ENCODE measurements at regions not wholly inside any gene's neighbourhood (a gene's known extent, or its start where the extent isn't known, plus 50 kb on each side); places are given as distances from the start of the nearest gene placed in this dataset.

- no peaks in the 10 kb centered on the region for H3K4me1 ChIP-seq (ENCODE audit: insufficient read depth, low read length)
- ChIA-PET POLR2A (no interaction called here), CTCF (ENCODE audit: low intra/inter-chr PET ratio, low total read pairs) (no interaction called here)
- H3K36me3 ChIP-seq (replicated peaks in 1 of 2; ENCODE audit: control insufficient read depth in 1 of 2, insufficient read depth in 2 of 2, low read length in 2 of 2), result no peaks in the 10 kb centered on the region
- FAIRE-seq (no peak), DNase-seq (ENCODE audit: low spot score) (no peak), ATAC-seq (no peak)
- no peak for TF ChIP-seq ZNF776 (CRISPR knock-in tag; IDR thresholded peaks at IDR 0.05)
- TF ChIP-seq ZNF878 (CRISPR knock-in tag; IDR thresholded peaks at IDR 0.05), result no peak
- no peak for TF ChIP-seq STAT5B (CRISPR knock-in tag; IDR thresholded peaks at IDR 0.05)
- TF ChIP-seq TEAD3 (CRISPR knock-in tag; optimal IDR thresholded peaks at IDR 0.05; ENCODE audit: borderline replicate concordance), result no peak
- no peak for TF ChIP-seq MLX (CRISPR knock-in tag; IDR thresholded peaks at IDR 0.05)
- no peak for TF ChIP-seq SAP130 (CRISPR knock-in tag; IDR thresholded peaks at IDR 0.05; ENCODE audit: low read depth)
- TF ChIP-seq ZFP41 (CRISPR knock-in tag; IDR thresholded peaks at IDR 0.05; ENCODE audit: borderline replicate concordance), result no peak
- TF ChIP-seq NONO (IDR thresholded peaks at IDR 0.05), result no peak
- no peak for TF ChIP-seq NONO (CRISPR knock-in tag; conservative IDR thresholded peaks at IDR 0.05)
- no peak for TF ChIP-seq ZNF318 (CRISPR knock-in tag; IDR thresholded peaks at IDR 0.05)
- TF ChIP-seq ZBTB8A (CRISPR knock-in tag; IDR thresholded peaks at IDR 0.05; ENCODE audit: borderline replicate concordance, low read depth), result no peak
- TF ChIP-seq ZSCAN30 (CRISPR knock-in tag; IDR thresholded peaks at IDR 0.05), result no peak
- TF ChIP-seq ZNF253 (CRISPR knock-in tag; IDR thresholded peaks at IDR 0.05; ENCODE audit: borderline replicate concordance), result no peak
- H3K27ac ChIP-seq (ENCODE audit: extremely low read length, insufficient read depth, low read length), result no peak overlapping the region
- BruUV-seq (replicated peaks), result no TSS peak
- no peaks in the 10 kb centered on the region for H4K20me1 ChIP-seq (ENCODE audit: insufficient read depth, low read length)
- H3K79me2 ChIP-seq (ENCODE audit: insufficient read depth, low read length), result no peaks in the 10 kb centered on the region
- H3K4me3 ChIP-seq (replicated peaks in 1 of 3; ENCODE audit: insufficient read depth in 1 of 3, low read depth in 2 of 3, low read length in 3 of 3), result no peak overlapping the region
- H2AFZ ChIP-seq (ENCODE audit: low read length), result no peak overlapping the region
- in situ Hi-C loops (cut with HindIII; ENCODE audit: extremely low pct_ligation_motif_present, low pct_unique_long_range_greater_than_20kb) (no loop called here), intact Hi-C loops (cut with micrococcal nuclease; ENCODE audit: unreplicated experiment) (no loop called here)
- no peaks in the 10 kb centered on the region for H3K9me3 ChIP-seq (ENCODE audit: low read length)
- H3K4me2 ChIP-seq (ENCODE audit: low read depth, low read length), result no peak overlapping the region
- no peak overlapping the region for H3K9ac ChIP-seq (ENCODE audit: insufficient read depth, low read depth, low read length)
- no peaks in the 10 kb centered on the region; a peak in 1 of 5 replicates for H3K27me3 ChIP-seq (ENCODE audit: control insufficient read depth in 1 of 2, insufficient read depth in 2 of 2, low read length in 2 of 2)
- WGBS (ENCODE audit: low lambda C conversion rate), result 46% methylated on average over 2 of the region's 2 CpGs
These were observed 119.3 kb upstream of the RIOK3 start for GRCh38 chr18:23333827-23334226.
